GM18873 (cell line): ENCODE measurements at regions not wholly inside any gene's neighbourhood (a gene's known extent, or its start where the extent isn't known, plus 50 kb on each side); places are given as distances from the start of the nearest gene placed in this dataset.
"Not testable (repeated sequence)": the region's sequence is repeated elsewhere in the genome, so short reads cannot be mapped to it uniquely, and the experiment has no call there.

Source experiments
- ATAC-seq: cut with Tn5 transposase; IDR thresholded peaks from one replicate; pipeline ENCODE4 v1.9.1; 2021; ENCODE audit warnings: mild to moderate bottlenecking, moderate library complexity, moderate number of reproducible peaks; ENCODE audit not compliant: unreplicated experiment, low FRiP score

DNA sequence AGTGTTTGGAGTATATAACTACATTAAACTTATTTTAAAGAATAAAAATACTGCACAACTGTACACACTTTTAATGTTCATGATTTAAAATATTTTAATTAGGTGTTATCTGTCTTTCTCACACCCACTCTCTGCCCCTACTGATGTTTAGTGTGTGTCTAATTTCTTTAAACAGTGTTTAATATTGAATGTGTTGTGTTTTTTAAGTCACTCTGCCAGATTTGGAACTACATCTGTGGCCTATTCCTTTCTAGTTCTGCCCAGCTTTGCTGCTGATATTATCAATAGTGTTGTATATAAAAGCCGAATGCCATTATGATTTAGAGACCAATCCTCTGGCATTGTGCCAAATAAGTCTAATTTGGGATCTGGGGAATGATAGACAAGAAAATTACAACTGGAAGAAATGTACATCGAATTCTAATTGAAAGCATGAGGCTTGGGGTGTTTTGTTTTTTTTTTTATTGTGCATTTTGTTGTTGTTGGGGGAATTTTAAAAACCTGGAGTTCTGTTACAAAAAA, 398.0 kb downstream of the CPS1 start:
- ATAC-seq, result no peak

DNA sequence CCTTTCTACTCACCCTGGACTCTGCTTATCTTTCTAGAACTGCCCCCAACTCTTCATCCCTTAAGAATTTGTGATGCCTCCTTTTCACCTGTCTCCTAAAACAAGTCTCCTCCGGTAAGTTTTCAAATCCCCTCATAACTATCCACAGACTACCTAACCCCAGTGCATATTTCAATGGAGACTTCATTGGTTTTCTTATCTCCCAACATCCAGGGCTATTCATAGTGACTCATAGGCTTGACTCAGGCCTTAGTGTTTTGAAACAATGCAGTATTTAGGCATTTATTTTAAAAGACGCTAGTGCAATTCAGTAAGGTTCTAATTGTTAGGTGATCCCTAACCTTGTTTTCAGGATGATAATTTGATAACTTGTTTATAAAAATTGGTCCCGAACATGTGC, 399.2 kb downstream of the CPS1 start:
- no peak for ATAC-seq

- ATAC-seq, result no peak
Observed at GRCh38 chr2:210956101-210956500, 399.7 kb downstream of the CPS1 start.

GRCh38 chr2:210961249-210961648, 404.9 kb downstream of the CPS1 start:
- ATAC-seq, result no peak

DNA sequence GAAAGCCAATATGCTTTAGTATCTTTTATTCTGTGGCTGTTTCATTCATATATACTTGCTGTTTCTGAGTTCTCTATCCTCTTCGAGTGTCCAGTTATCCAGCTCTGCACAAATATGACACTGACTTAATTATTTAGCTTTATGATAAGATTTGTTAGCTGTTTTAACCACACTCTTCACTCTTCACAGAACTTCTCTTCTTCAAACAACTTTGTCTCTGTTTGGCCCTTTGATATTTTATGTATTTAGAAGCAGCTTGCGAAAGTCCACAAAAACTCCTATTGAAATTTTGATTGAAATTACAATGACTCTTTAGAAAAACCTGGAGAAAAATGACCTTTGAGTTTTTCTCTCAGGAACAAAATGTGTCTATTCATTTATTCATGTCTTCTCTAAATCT, 407.0 kb downstream of the CPS1 start:
- no peak for ATAC-seq

GRCh38 chr2:210964141-210964764, 407.9 kb downstream of the CPS1 start:
- ATAC-seq, result no peak

- no peak for ATAC-seq
Observed at GRCh38 chr2:210965472-210965871, 409.1 kb downstream of the CPS1 start.

DNA sequence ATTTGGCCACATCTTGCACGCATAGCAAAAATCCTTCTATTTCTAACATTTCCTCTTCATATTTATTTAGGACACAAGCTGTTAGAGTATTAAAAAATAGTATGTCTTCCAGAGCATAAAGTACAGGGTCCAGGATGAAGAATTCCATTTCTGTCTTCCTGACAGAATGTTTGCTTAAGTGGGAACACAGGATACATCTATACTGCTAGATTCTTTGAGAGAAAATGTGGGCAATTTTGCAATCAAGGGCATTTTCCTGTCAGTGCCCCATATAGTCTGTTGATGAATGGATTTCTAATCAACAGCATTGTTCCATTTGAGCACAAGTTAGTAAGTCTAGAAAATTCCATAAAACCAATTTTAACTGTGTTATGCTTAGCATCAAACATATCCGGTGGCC, 409.9 kb downstream of the CPS1 start:
- ATAC-seq, result no peak

DNA sequence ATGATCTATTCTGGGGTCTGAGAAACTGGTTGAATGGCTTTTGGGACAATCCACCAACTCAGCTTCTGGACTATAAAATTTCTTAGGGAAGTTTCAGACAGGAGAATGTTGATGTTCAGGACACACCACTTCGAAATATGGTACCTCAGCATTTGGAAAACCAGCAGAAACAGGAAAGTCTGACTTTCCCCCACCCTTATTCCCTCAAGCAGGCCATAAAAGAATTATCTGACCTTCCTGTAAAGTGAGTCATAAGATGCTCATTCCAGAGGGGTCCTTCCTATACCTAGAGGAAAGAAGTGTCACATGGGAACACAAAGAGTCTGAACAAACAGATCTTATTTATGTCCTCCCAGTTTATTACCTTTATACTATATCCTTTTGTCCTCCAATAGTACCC, 415.0 kb downstream of the CPS1 start:
- no peak for ATAC-seq

GRCh38 chr2:210986806-210987205, 430.4 kb downstream of the CPS1 start:
- not testable (repeated sequence) for ATAC-seq

DNA sequence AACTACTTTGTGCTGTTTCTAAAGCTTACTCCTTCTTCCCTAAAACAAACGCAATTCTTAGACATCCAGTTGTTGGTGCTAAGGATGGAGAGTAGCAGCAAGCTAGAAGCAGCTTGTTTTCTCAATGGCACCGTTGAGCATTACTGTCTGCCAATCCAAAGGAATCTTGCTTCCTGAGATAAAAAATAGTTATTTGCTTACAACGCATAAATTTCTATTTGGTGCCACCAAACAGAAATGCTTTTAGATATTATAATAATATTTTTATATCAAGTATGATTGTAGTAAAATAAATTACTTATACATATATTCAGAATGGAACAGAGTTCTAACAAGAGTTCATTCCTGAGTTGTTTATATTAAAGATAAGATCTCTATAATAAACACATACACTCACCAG, 434.7 kb downstream of the CPS1 start:
- no peak for ATAC-seq

GRCh38 chr2:210994104-210994503, 437.7 kb downstream of the CPS1 start:
- no peak for ATAC-seq

- no peak for ATAC-seq
Observed at GRCh38 chr2:210997373-210997772, 441.0 kb downstream of the CPS1 start.

- no peak for ATAC-seq
Observed at GRCh38 chr2:210998334-210998733, 441.9 kb downstream of the CPS1 start.

- no peak for ATAC-seq
Observed at GRCh38 chr2:211014376-211014775, 458.0 kb downstream of the CPS1 start.

DNA sequence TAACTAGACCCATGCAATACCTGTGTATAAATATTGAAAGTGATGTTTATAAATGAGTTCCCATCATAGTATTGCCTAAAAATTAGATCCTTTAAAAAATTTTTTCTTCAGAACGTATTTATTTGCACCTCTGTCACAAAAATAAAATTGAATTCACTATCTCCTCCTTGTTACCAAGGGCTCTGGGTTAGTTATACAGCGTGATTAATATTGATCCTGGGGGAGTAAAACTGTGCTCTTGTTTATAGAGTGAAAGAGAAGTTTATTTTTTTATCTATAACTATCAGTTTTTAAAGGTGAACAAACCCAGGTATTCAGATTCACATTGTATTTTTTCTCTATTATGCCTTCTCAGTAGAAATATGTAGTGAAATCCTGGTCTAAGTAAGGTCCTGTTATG, 458.5 kb downstream of the CPS1 start:
- ATAC-seq, result no peak

DNA sequence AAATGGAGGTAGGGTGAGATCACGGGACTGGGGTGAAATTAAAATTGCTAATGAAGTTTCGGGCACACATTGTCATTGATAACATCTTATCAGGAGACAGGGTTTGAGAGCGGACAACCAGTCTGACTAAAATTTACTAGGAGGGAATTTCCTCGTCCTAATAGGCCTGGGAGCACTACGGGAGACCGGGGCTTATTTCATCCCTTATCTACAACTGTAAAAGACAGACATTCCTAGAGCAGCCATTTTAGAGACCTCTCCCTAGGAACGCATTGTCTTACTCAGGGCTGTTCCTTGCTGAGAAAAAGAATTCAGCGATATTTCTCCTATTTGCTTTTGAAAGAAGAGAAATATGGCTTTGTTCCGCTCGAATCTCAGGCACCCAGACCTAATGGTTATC, 468.7 kb downstream of the CPS1 start:
- ATAC-seq, result not testable (repeated sequence)

GRCh38 chr2:211026109-211026508, 469.7 kb downstream of the CPS1 start:
- ATAC-seq, result no peak

DNA sequence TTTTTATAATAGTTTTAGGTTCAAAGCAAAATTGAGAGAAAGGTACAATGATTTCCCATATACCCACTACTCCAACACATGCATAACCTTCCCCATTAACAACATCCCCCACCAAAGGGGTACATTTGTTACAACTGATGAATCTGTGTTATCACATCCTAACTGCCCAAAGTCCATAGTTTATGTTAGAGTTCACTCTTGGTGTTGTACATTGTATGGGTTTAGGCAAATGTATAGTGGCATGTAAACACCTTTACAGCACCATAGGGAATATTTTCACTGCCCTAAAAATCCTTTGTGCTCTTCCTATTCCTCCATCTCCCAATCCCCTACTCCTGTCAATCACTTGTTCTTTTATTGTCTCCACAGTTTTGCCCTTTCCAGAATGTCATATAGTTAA, 471.6 kb downstream of the CPS1 start:
- no peak for ATAC-seq

- ATAC-seq, result no peak
Observed at GRCh38 chr2:211033765-211034164, 477.4 kb downstream of the CPS1 start.

DNA sequence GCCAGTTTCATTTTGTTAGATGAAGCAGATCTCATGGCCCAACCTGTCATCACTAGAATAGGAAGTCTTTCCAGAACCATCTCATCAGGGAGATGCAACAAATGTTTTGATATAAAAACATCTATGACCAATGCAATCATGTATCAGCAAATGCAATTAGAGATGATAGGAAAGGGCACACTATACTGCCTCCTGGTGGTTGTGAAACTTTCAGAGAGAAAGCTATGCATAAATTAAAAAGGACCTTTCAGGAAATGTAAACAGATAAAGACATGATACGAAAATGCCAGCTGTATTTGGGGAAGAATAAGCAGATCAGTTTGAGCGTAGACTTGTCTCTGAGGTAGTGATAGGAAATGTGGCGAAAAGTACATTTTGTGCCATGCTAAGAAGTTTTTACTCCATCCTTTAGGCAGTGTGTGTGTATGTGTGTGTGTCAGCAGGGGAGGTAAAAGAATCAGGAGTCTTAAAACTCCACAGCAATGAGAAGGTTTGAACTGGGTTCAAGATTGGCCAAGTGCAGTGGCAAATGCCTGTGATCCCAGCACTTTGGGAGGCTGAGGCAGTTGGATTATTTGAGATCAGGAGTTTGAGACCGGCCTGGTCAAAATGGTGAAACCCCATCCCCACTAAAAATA, 479.3 kb downstream of the CPS1 start:
- ATAC-seq, result no peak

DNA sequence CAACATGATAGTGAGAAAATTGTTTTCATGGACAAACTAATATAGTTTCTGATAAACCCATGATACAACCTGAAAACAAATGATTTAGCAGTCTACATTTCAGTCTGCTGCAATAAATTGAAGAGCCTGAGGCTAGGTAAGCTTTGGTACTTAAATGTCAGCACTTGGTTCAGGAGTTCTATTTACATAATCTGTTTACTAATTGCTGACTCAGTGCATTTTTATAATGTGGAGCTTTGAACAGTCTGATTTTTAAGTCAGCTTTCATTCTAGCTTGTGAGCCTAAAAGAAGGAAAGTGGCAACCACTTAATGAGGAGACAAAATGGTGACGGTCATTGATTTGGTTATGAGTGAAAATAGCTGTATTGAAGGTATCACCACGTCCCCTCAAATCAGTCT, 488.6 kb downstream of the CPS1 start:
- ATAC-seq, result no peak
